ENCODE measurements at regions not wholly inside any gene's neighbourhood (a gene's known extent, or its start where the extent isn't known, plus 50 kb on each side); places are given as distances from the start of the nearest gene placed in this dataset.
"Not testable (repeated sequence)": the region's sequence is repeated elsewhere in the genome, so short reads cannot be mapped to it uniquely, and the experiment has no call there.

- TF ChIP-seq CTCF, POLR2A, EP300 (IDR thresholded peaks at IDR 0.05): not testable (repeated sequence)
Observed at GRCh38 chr7:39871610-39872009, 78.4 kb upstream of the CDK13 start.

All from ovary (tissue), 3 donors.